ENCODE measurements at regions not wholly inside any gene's neighbourhood (a gene's known extent, or its start where the extent isn't known, plus 50 kb on each side); places are given as distances from the start of the nearest gene placed in this dataset.

- Mint-ChIP-seq H3K4me1 (peaks cover 3% of the 10 kb centered on the region), H3K27me3 (no peaks in the 10 kb centered on the region), H3K4me3 (no peak overlapping the region), H3K9me3 (ENCODE audit: insufficient read depth) (no peaks in the 10 kb centered on the region), H3K27ac (no peak overlapping the region)
- Histone ChIP-seq H3K27me3 (replicated peaks in 1 of 4; ENCODE audit: control extremely low read depth in 1 of 4, control insufficient read depth in 3 of 4, insufficient read depth in 4 of 4, low read length in 3 of 4) (no peaks in the 10 kb centered on the region), H3K9me3 (ENCODE audit: control extremely low read depth in 1 of 3, control insufficient read depth in 2 of 3, insufficient read depth in 1 of 3, low read length in 2 of 3) (no peaks in the 10 kb centered on the region), H2AFZ (ENCODE audit: insufficient read depth, low read depth, low read length, poor library complexity, severe bottlenecking) (no peak overlapping the region), H3K79me2 (ENCODE audit: control insufficient read depth, insufficient read depth, low read length) (no peaks in the 10 kb centered on the region), H3K4me2 (replicated peaks; ENCODE audit: low read depth, low read length, poor library complexity, severe bottlenecking) (no peak overlapping the region), H3K36me3 (replicated peaks in 1 of 2; ENCODE audit: control extremely low read depth in 1 of 2, control insufficient read depth in 1 of 2, extremely low read depth in 1 of 2, insufficient read depth in 2 of 2, low read length in 1 of 2) (no peaks in the 10 kb centered on the region), H3K4me1 (ENCODE audit: control insufficient read depth in 2 of 2, insufficient read depth in 2 of 2, low read length in 2 of 2) (no peaks in the 10 kb centered on the region), H3K4me3 (ENCODE audit: control extremely low read depth in 1 of 5, extremely low read depth in 1 of 5, insufficient read depth in 1 of 5, low read depth in 2 of 5, low read length in 4 of 5) (no peak overlapping the region), H3K27ac (ENCODE audit: low read length in 2 of 2) (no peak overlapping the region), H4K20me1 (ENCODE audit: control insufficient read depth, insufficient read depth, low read length, poor library complexity, severe bottlenecking) (no peaks in the 10 kb centered on the region), H3K9ac (ENCODE audit: low read length) (no peak overlapping the region)
- no peak for DNase-seq
- 75% methylated on average over 2 of the region's 6 CpGs for WGBS (ENCODE audit: insufficient coverage)
- POLR2A ChIA-PET = no interaction called here
- ATAC-seq (ENCODE audit: low read depth) = no peak
- intact Hi-C loops (cut with micrococcal nuclease) = no loop called here
- TF ChIP-seq, protein P1, sequence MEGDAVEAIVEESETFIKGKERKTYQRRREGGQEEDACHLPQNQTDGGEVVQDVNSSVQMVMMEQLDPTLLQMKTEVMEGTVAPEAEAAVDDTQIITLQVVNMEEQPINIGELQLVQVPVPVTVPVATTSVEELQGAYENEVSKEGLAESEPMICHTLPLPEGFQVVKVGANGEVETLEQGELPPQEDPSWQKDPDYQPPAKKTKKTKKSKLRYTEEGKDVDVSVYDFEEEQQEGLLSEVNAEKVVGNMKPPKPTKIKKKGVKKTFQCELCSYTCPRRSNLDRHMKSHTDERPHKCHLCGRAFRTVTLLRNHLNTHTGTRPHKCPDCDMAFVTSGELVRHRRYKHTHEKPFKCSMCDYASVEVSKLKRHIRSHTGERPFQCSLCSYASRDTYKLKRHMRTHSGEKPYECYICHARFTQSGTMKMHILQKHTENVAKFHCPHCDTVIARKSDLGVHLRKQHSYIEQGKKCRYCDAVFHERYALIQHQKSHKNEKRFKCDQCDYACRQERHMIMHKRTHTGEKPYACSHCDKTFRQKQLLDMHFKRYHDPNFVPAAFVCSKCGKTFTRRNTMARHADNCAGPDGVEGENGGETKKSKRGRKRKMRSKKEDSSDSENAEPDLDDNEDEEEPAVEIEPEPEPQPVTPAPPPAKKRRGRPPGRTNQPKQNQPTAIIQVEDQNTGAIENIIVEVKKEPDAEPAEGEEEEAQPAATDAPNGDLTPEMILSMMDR (IDR thresholded peaks at IDR 0.05) = no peak
- CTCF ChIA-PET = no interaction called here
Observed at GRCh38 chr3:177611752-177612334, 414.6 kb upstream of the TBL1XR1 start.

DNA sequence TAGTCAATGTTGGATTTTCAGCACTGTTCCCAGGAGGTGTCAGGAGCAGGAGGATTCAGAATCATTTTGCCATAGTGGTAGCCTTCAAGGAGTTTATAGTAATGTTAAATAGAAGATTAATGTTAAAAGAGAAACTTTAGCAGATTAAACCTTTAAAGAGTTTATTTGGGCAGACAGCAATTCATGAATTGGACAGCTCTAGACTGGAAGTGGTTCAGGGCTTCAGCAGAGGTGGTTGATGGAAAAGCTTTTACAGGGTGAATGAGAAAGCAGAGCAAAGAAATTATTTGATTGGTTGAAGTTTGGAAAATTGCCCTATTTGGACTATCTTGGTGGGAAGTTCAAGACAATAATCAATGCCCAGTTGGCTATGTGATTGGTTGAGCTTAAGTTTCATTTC lies 416.6 kb upstream of the TBL1XR1 start:
- DNase-seq (no peak), ATAC-seq (ENCODE audit: low read depth) (no peak)
- CTCF ChIA-PET = no interaction called here
- no peaks in the 10 kb centered on the region for H3K27me3 ChIP-seq (replicated peaks in 1 of 4; ENCODE audit: control extremely low read depth in 1 of 4, control insufficient read depth in 3 of 4, insufficient read depth in 4 of 4, low read length in 3 of 4)
- H3K79me2 ChIP-seq (ENCODE audit: control insufficient read depth, insufficient read depth, low read length) = no peaks in the 10 kb centered on the region
- no peak overlapping the region for H3K9ac ChIP-seq (ENCODE audit: low read length)
- no peaks in the 10 kb centered on the region for H3K4me1 ChIP-seq (ENCODE audit: control insufficient read depth in 2 of 2, insufficient read depth in 2 of 2, low read length in 2 of 2)
- Mint-ChIP-seq H3K27me3 (peaks cover 3% of the 10 kb centered on the region), H3K27ac (no peak overlapping the region), H3K4me1 (peaks cover 3% of the 10 kb centered on the region), H3K4me3 (no peak overlapping the region), H3K9me3 (ENCODE audit: insufficient read depth) (no peaks in the 10 kb centered on the region)
- H2AFZ ChIP-seq (ENCODE audit: insufficient read depth, low read depth, low read length, poor library complexity, severe bottlenecking) = no peak overlapping the region
- intact Hi-C loops (cut with micrococcal nuclease) = no loop called here
- no peak overlapping the region for H3K4me2 ChIP-seq (replicated peaks; ENCODE audit: low read depth, low read length, poor library complexity, severe bottlenecking)
- H4K20me1 ChIP-seq (ENCODE audit: control insufficient read depth, insufficient read depth, low read length, poor library complexity, severe bottlenecking) = no peaks in the 10 kb centered on the region
- H3K27ac ChIP-seq (ENCODE audit: low read length in 2 of 2) = no peak overlapping the region
- H3K9me3 ChIP-seq (ENCODE audit: control extremely low read depth in 1 of 3, control insufficient read depth in 2 of 3, insufficient read depth in 1 of 3, low read length in 2 of 3) = no peaks in the 10 kb centered on the region
- H3K4me3 ChIP-seq (ENCODE audit: control extremely low read depth in 1 of 5, extremely low read depth in 1 of 5, insufficient read depth in 1 of 5, low read depth in 2 of 5, low read length in 4 of 5) = no peak overlapping the region
- POLR2A ChIA-PET = no interaction called here
- H3K36me3 ChIP-seq (replicated peaks in 1 of 2; ENCODE audit: control extremely low read depth in 1 of 2, control insufficient read depth in 1 of 2, extremely low read depth in 1 of 2, insufficient read depth in 2 of 2, low read length in 1 of 2) = no peaks in the 10 kb centered on the region
- TF ChIP-seq, protein P1 (IDR thresholded peaks at IDR 0.05) = no peak
- no peak for TF ChIP-seq EZH2 (IDR thresholded peaks at IDR 0.05; ENCODE audit: borderline replicate concordance, insufficient read depth, low read depth, low read length, poor library complexity, severe bottlenecking)
